ENCODE measurements at regions not wholly inside any gene's neighbourhood (a gene's known extent, or its start where the extent isn't known, plus 50 kb on each side); places are given as distances from the start of the nearest gene placed in this dataset.
A peak's percentile ranks its signal among the peaks of the same experiment; 100 is the strongest.

DNA sequence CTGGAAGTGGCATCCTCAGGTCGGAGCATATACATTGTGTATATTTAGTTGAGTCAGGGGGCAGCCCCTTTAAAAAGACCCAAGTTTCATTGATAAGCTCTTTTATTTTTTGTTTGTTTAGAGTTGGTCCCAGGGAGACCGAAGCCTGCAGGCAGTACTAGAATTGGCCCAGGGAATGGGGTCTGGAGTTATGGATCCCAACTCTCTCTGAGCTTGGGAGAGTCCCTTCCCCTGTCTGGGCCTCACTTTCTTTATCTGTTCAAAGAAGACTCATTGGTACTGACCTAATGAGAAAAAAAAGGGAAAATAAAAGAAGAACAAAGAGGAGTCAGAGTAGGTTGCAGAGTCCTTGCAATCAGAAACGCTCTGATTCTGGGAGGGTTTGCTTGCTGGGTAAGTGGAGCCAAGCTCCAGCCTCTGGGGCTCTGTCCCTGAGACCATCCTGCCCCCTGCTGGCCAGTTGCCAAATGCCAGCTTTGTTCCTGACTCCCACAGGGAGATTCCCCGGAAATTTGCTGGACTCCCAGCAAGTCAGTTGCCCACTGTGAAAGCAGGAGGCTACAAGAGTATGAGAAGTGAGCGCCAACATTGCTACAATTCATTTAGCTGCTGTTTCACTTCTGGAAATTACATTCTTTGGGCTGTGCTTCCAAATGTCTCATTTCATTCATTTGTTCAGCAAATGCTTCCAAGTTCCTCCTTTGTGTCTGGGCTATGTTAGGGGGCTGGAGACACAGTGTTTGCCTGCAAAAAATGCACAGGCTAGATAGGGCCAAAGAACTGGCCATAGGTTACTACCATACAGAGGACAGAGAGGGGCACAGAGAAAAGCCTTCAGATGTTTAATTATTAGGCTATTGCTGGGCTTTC lies 156.2 kb downstream of the MELK start:
- H3K27me3 ChIP-seq (ENCODE audit: low read length) = no peaks in the 10 kb centered on the region
- peak overlapping the region; percentile 84; the same call in 1 of the 2 replicates for H2AFZ ChIP-seq (ENCODE audit: low read length)
- no peaks in the 10 kb centered on the region for H4K20me1 ChIP-seq (ENCODE audit: insufficient read depth, low read depth, low read length)
- no peaks in the 10 kb centered on the region for H3K9me3 ChIP-seq (ENCODE audit: low read length)
- H3K27ac ChIP-seq (ENCODE audit: low read length) = peak overlapping the region; percentile 51
- H3K9me2 ChIP-seq (replicated peaks; ENCODE audit: insufficient read depth, low read length) = no peaks in the 10 kb centered on the region
- H3K36me3 ChIP-seq (ENCODE audit: insufficient read depth, low read length) = no peaks in the 10 kb centered on the region
- no peak overlapping the region for H3K9ac ChIP-seq (ENCODE audit: low read length)
- H3K4me1 ChIP-seq (ENCODE audit: low read length) = peaks cover 35% of the 10 kb centered on the region
- H3K79me2 ChIP-seq (ENCODE audit: low read length) = no peaks in the 10 kb centered on the region
- no peak overlapping the region for H3K4me3 ChIP-seq (ENCODE audit: low read length)
- H3K4me2 ChIP-seq (ENCODE audit: low read depth, low read length, poor library complexity, severe bottlenecking) = no peak overlapping the region
- DNase-seq = peak; percentile 90

DNA sequence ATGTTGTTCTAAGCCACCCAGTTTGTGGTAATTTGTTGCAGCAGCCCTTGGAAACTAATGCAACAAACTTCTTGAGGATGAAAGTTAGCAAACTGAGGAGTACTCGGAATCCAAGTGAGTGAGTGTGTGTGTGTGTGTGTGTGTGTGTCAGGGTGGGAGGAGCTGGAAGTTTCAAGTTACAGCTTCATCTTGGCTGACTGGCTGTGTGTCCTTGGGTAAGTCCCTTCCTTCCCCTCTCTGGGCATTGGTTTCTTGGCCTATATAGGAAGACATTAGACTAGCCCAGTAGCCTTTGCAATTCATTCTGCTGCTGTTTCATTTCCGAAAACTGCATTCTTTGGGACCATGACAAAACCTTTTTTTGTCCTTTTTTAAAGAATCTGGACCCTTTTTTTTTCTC lies 157.2 kb downstream of the MELK start:
- Histone ChIP-seq H3K4me2 (ENCODE audit: low read depth, low read length, poor library complexity, severe bottlenecking) (no peak overlapping the region), H2AFZ (ENCODE audit: low read length) (peak overlapping the region; percentile 23; the same call in 1 of the 2 replicates), H3K4me3 (ENCODE audit: low read length) (no peak overlapping the region), H3K4me1 (ENCODE audit: low read length) (peaks cover 32% of the 10 kb centered on the region), H3K27ac (ENCODE audit: low read length) (peak overlapping the region; percentile 51), H4K20me1 (ENCODE audit: insufficient read depth, low read depth, low read length) (no peaks in the 10 kb centered on the region), H3K9ac (ENCODE audit: low read length) (no peak overlapping the region), H3K9me3 (ENCODE audit: low read length) (no peaks in the 10 kb centered on the region), H3K27me3 (ENCODE audit: low read length) (no peaks in the 10 kb centered on the region), H3K9me2 (replicated peaks; ENCODE audit: insufficient read depth, low read length) (no peaks in the 10 kb centered on the region), H3K79me2 (ENCODE audit: low read length) (no peaks in the 10 kb centered on the region), H3K36me3 (ENCODE audit: insufficient read depth, low read length) (no peaks in the 10 kb centered on the region)
- peak; percentile 71 for DNase-seq

DNA sequence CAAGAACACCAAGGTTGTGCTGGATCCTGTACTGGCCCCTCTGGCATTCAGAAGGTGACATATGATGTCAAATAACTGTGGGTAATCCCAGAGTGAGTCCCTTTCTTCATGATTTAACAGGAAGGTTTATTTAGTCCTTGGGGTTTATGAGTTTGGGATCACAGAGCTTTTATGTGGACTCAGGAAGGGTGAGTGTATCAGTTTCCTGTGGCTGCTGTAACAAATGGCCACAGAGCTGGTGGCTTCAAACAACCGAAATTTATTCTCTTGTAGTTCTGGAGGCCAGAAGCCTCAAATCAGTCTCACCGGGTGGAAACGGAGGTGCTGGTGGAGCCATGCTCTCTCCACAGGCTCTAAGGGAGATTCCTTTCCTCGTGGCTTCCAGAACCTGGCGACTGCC lies 157.7 kb downstream of the MELK start:
- H3K9me2 ChIP-seq (replicated peaks; ENCODE audit: insufficient read depth, low read length) = no peaks in the 10 kb centered on the region
- no peaks in the 10 kb centered on the region for H3K9me3 ChIP-seq (ENCODE audit: low read length)
- no peaks in the 10 kb centered on the region for H4K20me1 ChIP-seq (ENCODE audit: insufficient read depth, low read depth, low read length)
- H3K36me3 ChIP-seq (ENCODE audit: insufficient read depth, low read length) = no peaks in the 10 kb centered on the region
- DNase-seq = no peak
- peak overlapping the region; percentile 51 for H3K27ac ChIP-seq (ENCODE audit: low read length)
- H2AFZ ChIP-seq (ENCODE audit: low read length) = peak overlapping the region; percentile 23; the same call in 1 of the 2 replicates
- H3K27me3 ChIP-seq (ENCODE audit: low read length) = no peaks in the 10 kb centered on the region
- no peak overlapping the region for H3K4me2 ChIP-seq (ENCODE audit: low read depth, low read length, poor library complexity, severe bottlenecking)
- peaks cover 32% of the 10 kb centered on the region for H3K4me1 ChIP-seq (ENCODE audit: low read length)
- no peak overlapping the region for H3K9ac ChIP-seq (ENCODE audit: low read length)
- no peaks in the 10 kb centered on the region for H3K79me2 ChIP-seq (ENCODE audit: low read length)
- no peak overlapping the region for H3K4me3 ChIP-seq (ENCODE audit: low read length)

DNA sequence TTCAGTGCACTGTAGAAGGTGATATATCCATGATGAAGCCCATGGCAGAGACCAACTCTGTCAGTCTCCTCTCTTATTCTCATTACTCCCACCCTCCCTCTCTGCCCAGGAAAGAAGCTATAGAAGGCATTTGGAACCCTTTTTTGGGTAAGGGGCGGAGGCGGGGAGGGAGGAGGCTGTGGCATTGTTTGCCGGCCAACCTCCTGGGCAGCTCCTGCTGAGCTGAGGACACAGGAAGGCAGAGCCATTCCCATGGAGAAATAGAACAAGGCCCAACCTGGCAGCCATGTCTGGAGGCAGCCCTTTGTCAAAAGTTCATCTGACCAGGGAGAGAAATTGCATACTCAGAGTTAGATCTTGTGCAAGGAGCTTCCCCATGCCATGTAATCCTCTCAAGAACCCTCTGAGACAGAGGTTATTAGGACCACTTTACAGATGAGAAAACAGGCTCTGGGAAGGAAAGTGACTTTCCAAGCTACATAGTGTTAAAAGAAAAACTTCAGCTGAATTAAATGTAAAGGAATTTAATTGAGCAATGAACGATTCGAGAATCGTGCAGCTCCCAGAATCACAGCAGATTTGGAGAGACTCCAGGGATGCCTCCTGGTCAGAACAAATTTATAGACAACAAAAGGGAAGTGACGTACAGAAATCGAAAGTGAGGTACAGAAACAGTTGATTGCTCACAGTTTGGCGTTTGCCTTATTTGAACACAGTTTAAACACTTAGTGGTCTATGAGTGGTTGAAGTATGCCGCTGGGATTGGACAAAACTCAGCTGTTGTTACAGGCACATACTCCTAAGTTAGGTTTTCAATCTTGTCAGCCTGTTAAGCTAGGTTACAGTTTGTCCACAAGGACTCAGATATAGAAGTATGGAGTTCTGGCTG lies 158.6 kb downstream of the MELK start:
- Histone ChIP-seq H3K36me3 (ENCODE audit: insufficient read depth, low read length) (no peaks in the 10 kb centered on the region), H4K20me1 (ENCODE audit: insufficient read depth, low read depth, low read length) (no peaks in the 10 kb centered on the region), H3K9ac (ENCODE audit: low read length) (no peak overlapping the region), H3K4me2 (ENCODE audit: low read depth, low read length, poor library complexity, severe bottlenecking) (peak overlapping the region; percentile 46), H3K4me1 (ENCODE audit: low read length) (peaks cover 32% of the 10 kb centered on the region), H2AFZ (ENCODE audit: low read length) (peak overlapping the region; percentile 80), H3K9me2 (replicated peaks; ENCODE audit: insufficient read depth, low read length) (no peaks in the 10 kb centered on the region), H3K4me3 (ENCODE audit: low read length) (peak overlapping the region; percentile 37; the same call in 1 of the 2 replicates), H3K79me2 (ENCODE audit: low read length) (no peaks in the 10 kb centered on the region), H3K27ac (ENCODE audit: low read length) (peak overlapping the region; percentile 41), H3K27me3 (ENCODE audit: low read length) (no peaks in the 10 kb centered on the region), H3K9me3 (ENCODE audit: low read length) (no peaks in the 10 kb centered on the region)
- peak; percentile 82 for DNase-seq

DNA sequence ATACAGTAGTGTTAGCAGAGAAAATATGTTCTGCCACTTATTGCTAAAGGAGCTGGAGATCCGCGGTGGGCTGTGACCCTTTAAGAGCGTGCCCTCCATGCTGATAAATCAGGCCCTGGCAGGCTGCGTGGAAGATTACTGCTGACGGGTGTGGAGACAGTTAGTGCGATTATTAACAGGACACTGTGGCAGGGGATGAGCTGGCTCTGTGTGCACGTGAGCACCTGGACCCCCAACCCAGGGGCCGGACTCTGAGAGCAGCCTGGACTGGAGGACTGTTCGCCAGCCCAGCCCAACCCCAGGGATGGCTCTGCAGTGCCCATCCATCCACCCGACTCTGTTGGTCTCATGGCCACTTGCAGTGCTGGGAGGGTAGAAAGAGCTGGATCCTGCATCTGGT lies 162.0 kb downstream of the MELK start:
- no peak overlapping the region for H3K4me3 ChIP-seq (ENCODE audit: low read length)
- H3K27ac ChIP-seq (ENCODE audit: low read length) = no peak overlapping the region
- no peak overlapping the region for H3K4me2 ChIP-seq (ENCODE audit: low read depth, low read length, poor library complexity, severe bottlenecking)
- no peak for DNase-seq
- no peaks in the 10 kb centered on the region for H3K27me3 ChIP-seq (ENCODE audit: low read length)
- H3K79me2 ChIP-seq (ENCODE audit: low read length) = no peaks in the 10 kb centered on the region
- H2AFZ ChIP-seq (ENCODE audit: low read length) = no peak overlapping the region
- peaks cover 21% of the 10 kb centered on the region for H3K4me1 ChIP-seq (ENCODE audit: low read length)
- no peaks in the 10 kb centered on the region for H3K9me2 ChIP-seq (replicated peaks; ENCODE audit: insufficient read depth, low read length)
- H3K36me3 ChIP-seq (ENCODE audit: insufficient read depth, low read length) = no peaks in the 10 kb centered on the region
- no peaks in the 10 kb centered on the region for H4K20me1 ChIP-seq (ENCODE audit: insufficient read depth, low read depth, low read length)
- H3K9ac ChIP-seq (ENCODE audit: low read length) = no peak overlapping the region
- H3K9me3 ChIP-seq (ENCODE audit: low read length) = no peaks in the 10 kb centered on the region

DNA sequence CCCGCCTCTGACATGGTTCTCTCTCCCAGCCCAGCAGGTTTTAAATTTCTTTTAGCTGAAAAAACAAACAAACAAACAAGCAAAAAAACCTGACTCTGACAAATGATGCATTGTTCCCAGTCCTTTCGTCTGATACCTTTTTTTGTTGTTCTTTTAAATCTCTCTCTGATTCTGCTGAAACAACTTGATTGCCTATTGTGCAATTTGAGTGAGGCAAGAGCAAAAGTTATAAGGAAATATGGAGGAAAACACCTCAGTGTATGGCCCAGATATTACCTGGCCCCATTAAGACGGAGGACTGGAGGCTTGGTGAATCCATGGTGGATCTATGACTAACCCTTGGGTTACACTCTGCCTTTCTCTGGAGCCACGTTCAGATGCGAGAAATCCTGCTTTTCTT lies 164.0 kb downstream of the MELK start:
- Histone ChIP-seq H3K9me2 (replicated peaks; ENCODE audit: insufficient read depth, low read length) (no peaks in the 10 kb centered on the region), H3K4me3 (ENCODE audit: low read length) (no peak overlapping the region), H3K27ac (ENCODE audit: low read length) (no peak overlapping the region), H4K20me1 (ENCODE audit: insufficient read depth, low read depth, low read length) (no peaks in the 10 kb centered on the region), H3K4me2 (ENCODE audit: low read depth, low read length, poor library complexity, severe bottlenecking) (no peak overlapping the region), H3K79me2 (ENCODE audit: low read length) (no peaks in the 10 kb centered on the region), H3K27me3 (ENCODE audit: low read length) (no peaks in the 10 kb centered on the region), H3K36me3 (ENCODE audit: insufficient read depth, low read length) (no peaks in the 10 kb centered on the region), H3K4me1 (ENCODE audit: low read length) (peaks cover 7% of the 10 kb centered on the region), H3K9ac (ENCODE audit: low read length) (no peak overlapping the region), H3K9me3 (ENCODE audit: low read length) (no peaks in the 10 kb centered on the region), H2AFZ (ENCODE audit: low read length) (no peak overlapping the region)
- no peak for DNase-seq

DNA sequence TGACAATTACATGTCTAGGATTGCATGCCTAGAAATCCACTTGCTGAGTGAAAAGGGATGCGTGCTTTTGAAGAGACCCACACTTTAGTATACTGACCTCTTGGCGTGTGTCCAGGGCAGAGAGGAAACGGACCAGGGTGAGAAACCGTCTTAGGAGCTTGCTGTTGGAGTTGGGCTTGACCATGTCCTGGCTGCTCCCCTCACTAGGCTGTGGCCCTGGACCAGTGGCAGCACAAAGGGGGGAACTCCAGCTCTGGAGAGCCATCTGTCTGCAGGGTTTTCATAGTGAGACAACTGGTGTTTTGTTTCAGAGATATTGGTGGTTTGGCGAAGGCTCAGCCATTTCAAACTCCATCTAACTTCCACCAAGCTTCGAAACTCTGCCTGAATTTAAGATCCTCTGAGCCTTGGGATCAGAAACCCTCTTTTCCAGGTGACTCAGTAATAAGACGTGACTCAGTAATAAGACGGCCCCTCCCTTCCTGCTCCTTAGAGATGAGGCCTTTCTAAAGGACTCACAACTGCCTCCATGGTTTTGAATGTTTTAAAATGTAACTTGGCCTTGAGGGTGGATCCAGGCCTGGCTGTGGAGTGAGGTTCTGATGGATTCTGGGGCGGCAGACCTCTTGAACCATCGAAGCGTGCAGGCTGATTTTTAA lies 165.8 kb downstream of the MELK start:
- Histone ChIP-seq H3K27me3 (ENCODE audit: low read length) (no peaks in the 10 kb centered on the region), H3K9ac (ENCODE audit: low read length) (no peak overlapping the region)

More for the DNA sequence above, 165.8 kb downstream of the MELK start:
- no peak overlapping the region for H2AFZ ChIP-seq (ENCODE audit: low read length)
- no peaks in the 10 kb centered on the region for H3K4me1 ChIP-seq (ENCODE audit: low read length)
- no peak overlapping the region for H3K27ac ChIP-seq (ENCODE audit: low read length)
- no peaks in the 10 kb centered on the region for H3K9me3 ChIP-seq (ENCODE audit: low read length)
- H4K20me1 ChIP-seq (ENCODE audit: insufficient read depth, low read depth, low read length) = no peaks in the 10 kb centered on the region
- no peak for DNase-seq
- no peak overlapping the region for H3K4me3 ChIP-seq (ENCODE audit: low read length)
- no peaks in the 10 kb centered on the region for H3K79me2 ChIP-seq (ENCODE audit: low read length)
- no peaks in the 10 kb centered on the region for H3K9me2 ChIP-seq (replicated peaks; ENCODE audit: insufficient read depth, low read length)
- H3K36me3 ChIP-seq (ENCODE audit: insufficient read depth, low read length) = no peaks in the 10 kb centered on the region
- no peak overlapping the region for H3K4me2 ChIP-seq (ENCODE audit: low read depth, low read length, poor library complexity, severe bottlenecking)

Measured in Karpas-422 (cell line).